GM21529 (cell line): ENCODE measurements at regions not wholly inside any gene's neighbourhood (a gene's known extent, or its start where the extent isn't known, plus 50 kb on each side); places are given as distances from the start of the nearest gene placed in this dataset.

Source experiments
- ATAC-seq: cut with Tn5 transposase; IDR thresholded peaks from one replicate; pipeline ENCODE4 v1.9.1; 2021; ENCODE audit not compliant: unreplicated experiment

DNA sequence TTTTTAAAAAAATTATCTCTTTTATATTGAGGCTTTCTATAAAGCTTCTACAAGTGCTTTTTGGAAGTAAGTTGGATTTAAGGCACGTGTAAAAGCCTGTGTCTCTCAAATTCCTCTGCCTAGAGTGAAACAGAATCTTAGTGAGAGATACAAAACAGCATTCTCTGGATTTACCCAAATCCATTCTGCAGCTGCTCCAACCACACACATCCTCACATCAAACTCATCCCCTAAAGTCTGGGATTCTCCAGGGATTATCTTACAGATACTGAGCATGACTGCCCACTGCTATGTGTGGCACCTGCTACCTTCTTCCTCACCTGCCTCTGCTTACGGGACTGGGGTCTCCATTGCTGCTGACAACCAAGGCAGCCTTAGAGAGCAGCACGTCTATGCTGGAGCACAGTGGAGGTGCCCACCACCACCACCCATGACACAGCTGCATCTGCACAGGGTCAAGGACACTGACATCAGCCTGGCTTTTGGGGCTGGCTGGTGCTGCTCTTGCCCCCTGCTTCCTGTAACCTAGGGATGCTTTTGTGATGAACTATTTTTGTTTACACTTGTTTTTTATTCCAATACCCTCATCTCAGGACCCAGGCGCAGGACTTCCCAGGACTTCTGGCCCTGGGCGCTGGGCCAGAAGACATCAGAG is 139.2 kb upstream of the NAMPT start:
- no peak for ATAC-seq

DNA sequence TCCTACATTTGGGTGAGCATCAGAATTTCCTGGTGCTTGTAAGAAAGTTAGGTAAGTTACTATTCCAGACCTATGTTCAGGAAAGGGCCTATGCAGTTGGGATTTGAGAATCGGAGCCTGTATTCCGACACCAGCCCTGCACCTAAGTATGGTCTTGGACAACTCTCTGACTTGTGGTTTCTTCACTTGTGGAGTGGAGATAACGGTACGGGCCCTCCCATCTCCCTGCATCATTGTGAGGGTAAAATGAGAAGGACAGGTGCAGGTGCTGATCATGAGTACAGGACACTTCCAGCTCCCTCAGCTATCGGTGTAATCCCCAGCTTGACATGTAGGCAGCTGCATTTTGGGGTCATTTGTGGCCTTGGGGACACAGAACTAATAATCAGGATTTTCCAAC is 138.3 kb upstream of the NAMPT start:
- ATAC-seq: no peak

DNA sequence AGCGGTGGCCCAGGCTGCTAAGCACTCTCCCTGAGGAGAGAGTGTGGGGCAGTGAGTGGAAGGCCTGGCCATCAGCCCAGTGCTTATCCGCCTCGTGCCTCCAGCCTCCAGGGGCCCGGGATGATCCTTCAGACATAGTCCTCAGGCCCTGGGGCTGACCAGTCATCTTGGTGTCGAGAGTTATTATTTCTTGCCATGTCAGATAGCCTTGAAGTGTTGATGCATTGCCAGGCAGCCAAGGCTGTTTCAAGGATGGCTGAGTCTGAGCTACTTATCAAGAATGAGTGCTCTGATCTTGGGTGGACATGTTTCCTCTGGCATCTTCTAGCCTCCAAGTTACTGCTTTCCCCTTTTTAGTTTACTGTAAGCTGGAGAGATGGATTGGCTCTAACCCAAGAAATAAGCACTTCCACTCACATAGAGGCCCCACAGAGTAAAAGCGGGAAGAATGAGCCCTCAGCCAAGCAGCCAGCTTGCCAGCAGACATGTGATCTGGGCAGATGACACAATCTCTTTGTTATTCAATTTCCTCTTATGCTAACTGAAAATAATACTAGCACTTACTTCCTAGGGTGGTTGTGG is 136.5 kb upstream of the NAMPT start:
- ATAC-seq: no peak

DNA sequence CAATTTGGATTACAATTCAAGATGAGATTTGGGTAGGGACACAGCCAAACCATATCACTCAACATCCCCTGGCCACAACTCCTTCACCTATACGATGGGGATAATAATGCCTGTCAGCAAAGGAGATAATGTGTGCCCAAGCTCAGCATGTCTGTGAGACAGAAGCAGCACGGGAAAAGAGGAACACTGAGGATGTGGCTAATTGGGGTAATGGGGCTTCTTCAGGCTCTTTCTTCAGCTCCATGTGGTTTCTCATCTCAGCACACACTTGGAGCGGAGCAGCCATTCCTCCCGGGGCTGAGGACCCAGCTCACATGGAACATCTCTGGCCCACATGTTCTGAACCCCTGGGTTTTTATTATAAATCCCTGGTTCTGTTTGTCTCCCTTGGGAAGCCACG is 136.0 kb upstream of the NAMPT start:
- no peak for ATAC-seq

DNA sequence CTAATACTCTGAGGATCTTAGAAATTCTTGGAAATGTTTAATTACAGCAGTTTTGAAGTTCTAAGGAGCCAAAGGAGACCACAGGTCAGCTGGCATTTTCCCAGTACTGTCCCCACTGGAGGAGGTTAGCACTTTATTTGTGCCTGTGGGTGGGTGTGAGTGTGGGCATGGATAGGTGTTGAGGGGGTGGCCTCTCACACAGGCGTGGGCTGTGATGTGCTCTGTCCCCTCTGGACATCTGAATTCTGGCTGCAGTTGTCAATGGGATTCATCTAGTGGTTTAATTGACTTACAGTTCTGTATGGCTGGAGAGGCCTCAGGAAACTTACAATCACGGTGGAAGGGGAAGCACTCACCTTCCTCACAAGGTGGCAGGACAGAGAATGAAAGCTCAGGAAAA is 135.4 kb upstream of the NAMPT start:
- ATAC-seq: no peak

DNA sequence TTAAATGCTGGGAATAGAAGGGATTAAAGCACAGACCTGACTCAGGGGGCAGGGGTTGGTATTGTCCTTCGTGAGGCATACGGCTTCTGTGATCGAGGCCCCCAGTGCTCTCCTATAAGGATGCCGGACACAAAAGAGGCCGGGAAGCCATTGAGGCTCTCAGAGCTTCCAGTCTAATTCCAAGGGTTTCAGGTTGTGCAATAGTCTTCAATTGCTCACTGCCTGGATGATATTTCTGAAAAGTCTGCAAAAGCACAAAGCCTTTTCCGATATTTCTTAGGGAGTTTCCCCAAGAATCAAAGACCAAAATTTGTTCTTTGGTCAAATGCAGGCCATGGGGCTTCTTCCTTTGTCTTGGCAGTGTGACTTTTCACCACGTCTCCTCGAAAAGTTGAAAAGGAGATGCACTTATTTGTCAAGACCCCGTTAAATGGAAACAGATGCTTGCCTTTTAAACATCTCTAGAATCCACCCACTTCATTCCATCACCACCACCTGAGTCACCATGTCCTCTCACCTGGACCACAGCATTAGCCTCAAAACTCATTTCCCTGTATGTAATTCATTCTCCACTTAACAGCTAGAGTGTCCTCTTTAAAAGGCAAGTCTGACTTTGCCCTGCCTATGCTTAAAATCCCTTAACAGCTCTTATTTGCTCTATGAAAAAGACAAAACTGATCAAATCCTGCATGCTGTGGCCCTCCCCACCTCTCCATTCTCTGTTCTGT is 134.8 kb upstream of the NAMPT start:
- ATAC-seq: no peak

DNA sequence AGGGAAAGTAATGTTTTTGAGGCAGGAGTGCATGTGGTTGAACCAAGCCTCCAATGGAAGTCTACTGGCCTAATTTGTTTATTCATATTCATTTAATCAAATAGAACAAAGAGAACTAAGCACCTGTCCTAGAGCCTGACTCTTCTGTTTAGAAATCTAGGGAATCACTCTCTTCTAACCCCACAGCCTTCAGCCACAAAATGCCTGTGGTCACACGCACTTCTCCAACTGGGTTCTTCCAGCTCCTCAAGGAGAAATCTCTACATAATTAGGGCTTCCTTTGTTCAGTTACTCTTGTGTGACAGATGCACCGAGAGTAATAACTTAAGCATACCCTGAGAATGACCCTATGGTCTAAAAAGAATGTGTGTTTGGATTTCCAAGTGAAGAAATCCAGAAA is 133.7 kb upstream of the NAMPT start:
- no peak for ATAC-seq

DNA sequence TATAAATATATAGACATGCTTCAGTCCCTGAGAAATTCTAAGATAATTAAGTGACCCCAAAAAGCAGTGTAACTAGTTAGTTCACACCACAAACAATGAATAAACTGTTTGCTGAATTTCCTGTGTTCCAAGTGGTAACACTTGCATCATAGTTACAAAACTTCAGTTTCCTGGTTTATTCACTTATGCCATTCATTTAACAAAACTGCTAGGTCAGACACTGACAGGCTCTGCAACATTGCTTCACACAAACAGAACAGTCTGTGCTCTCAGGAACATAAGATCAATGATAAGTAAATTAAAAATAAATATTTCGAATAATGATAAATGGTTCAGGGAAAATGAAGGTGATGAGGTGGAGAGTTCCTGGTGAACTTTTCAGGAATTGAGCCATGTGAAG is 133.3 kb upstream of the NAMPT start:
- no peak for ATAC-seq

DNA sequence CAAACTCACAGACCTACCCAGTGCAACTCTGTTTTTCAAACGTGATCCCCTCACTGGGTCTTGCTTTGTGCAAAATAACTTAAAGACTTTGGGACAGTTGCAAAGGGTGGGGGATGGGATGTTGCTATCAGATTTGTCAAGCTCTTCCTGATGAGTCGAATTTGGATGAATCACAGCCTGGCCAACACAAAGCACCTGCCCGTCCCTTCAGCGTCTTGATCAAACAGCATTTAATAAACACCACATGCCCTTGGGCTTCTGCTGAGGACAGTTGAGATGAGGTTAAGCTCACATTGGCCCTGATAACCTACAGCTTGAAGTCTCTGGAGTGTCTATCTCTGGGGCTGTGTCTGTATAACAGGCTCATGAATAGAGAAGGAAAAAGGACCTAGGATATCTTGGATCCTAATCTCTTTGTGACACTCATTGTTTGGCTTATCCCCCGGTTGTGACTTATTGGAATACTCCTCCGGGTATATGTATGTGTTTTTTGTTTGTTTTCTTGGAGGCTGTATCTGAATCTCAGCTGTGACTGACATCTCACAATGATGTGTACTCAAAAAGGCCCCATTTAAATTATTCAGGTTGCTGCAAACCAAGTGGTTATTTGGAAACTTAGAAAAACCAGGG is 132.6 kb upstream of the NAMPT start:
- no peak for ATAC-seq

DNA sequence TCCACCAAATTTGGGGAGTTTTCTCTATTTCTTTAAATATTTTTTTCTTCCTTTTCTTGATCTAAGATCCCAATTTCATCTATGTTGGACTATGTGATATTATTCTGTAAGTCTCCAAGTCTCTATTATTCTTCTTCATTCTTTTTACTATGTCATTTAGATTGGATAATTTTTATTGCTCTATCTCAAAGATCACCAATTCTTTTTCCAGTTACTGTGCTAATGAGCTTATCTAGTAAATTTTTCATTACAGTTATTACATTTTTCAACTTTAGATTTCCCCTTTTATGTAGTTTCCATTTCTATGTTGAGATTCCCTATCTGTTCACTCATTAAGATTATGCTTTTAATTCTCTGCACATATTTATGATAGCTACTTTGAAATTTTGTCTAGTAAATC is 131.6 kb upstream of the NAMPT start:
- no peak for ATAC-seq

DNA sequence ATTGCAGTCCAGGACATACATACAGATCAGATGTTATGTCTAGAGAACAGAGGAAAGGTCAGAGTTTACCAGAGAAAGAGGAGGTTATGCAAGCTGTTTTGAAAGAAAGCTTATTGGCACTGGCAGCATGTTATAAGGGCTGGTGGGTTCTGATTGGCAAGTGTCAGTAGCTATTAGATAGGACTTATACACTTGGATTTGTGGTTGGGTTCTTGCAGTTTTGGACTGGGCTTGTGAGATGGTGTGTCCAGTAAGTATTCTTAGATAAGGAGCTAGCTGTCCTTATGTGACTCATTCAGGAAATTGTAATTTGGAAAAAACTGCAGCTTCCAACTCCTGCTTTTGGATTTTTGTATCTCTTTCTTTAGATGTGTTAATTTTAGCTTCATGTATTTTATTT is 130.7 kb upstream of the NAMPT start:
- no peak for ATAC-seq

DNA sequence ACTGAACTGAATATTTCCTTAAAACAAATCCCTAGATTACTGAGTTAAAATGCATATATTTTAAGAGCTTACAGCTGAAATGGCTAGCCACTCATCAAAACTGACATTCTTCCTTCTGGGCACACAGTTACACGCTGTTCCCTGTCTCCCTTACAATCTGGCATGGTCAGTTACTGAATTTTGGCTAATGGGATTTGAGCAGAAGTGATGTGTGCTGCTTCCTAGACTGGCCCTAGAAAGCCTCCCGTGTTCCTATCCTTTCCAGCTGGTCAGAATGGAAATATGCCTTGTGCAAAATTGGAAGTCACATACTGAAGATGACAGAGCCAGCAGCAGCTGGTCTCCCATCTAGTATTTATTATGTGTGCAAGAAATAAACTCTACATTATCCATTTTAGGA is 128.7 kb upstream of the NAMPT start:
- no peak for ATAC-seq

DNA sequence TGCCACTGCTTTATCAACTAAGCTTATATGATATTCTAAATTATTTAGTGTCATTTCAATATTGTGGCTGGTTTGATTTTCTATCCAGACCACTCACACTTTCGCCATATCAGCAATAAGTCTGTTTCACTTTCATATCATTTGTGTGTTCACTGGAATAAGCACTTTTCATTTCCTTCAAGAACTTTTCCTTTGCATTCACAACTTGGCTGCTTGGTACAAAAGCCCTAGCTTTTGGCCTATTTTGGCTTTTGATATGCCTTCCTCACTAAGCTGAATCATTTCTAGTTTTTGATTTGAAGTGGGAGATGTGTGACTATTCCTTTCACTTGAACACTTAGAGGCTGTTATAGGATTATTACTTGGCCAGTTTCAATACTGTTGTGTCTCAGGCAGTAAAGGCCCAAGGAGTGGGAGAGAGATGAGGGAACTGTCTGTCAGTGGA is 120.9 kb upstream of the NAMPT start:
- no peak for ATAC-seq

DNA sequence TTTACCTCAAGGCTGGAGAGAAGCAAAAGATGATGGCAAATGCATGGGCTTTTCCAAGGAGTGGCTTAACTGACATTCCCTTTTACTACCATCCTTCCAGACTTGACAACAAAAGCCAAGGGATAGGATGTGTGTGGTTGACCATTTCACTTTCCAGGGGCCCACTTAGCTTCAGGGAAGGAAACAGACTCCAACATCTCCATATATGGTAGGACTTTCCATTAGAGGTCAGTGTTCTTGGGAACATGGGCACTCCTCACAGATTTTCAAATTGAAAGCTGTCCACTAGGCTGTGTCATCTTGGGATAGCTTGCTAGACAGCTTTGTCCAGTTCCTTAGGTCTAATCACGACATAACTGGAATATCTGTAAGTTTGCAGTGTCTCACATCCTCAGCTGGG is 118.1 kb upstream of the NAMPT start:
- ATAC-seq: no peak

DNA sequence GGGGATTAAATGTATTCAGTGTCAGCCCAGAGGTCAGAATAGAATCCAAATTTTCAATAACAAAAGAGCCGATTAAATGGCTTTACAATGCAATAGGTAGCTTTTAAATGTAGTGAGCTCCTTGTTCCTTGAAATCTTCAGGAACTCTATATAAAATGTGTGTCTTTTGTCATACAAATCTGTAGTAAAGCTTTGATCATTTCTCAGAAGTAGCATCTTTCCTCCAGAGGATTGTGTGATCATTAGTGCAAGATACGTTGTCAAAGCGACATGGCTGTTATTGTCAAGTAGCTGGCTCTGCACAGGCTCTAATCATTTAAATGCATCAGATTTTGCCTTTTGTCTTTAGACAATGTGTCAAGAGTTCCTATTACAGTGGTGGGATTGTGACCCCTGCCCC is 116.1 kb upstream of the NAMPT start:
- no peak for ATAC-seq

DNA sequence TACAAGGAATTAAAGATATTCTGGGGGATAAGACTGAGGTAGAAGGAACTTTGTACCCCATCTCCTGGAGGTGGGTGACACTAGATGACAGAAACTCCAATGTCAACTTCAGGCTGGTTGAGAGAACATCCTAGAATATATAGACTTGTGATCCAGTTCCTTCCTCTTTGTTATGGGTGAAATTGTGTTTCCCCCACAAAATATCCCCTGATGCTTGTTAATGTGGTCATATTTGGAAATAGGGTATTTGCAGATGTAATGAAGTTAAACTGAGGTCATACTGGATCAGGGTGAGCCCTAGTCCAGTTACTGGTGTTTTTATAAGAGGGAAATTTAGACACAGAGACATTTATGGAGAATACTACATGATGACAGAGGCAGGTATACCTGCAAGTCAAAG is 114.0 kb upstream of the NAMPT start:
- no peak for ATAC-seq

DNA sequence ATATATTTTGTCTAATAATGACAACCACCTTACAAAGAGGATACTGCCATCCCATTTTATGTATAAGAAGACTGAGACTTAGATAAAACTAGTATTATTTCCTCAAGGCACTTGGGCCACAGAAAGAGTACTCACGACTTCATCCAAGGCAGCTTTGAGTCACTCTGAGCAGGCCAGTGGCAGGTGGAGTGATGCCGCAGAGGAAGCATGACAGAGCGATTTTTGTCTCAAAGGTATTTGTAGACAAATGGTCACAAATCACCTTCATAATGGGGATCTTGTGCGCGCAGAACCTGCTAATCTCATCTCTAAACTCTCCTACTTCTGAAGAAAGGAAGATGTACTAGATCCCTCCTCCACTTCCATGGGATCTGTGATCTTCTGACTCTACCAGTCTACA is 113.2 kb upstream of the NAMPT start:
- no peak for ATAC-seq

DNA sequence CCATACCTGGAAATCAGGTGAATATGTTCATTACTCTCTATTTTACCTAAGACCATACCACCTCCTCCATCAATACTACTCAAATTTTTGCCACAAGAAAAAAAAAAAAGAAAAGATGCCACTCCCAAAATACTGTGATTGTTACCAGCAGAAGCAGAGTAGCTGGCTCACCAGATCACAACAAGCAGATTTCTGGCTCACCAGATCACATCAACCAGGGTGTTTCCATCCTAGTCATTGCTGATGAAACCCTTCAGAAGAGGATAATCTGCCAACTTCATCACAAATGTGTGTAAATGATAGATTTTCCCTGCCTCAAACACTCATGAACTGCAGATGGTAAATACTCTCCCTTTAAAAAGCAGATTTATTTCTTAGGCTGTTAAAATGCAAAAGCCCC is 109.7 kb upstream of the NAMPT start:
- ATAC-seq: no peak

DNA sequence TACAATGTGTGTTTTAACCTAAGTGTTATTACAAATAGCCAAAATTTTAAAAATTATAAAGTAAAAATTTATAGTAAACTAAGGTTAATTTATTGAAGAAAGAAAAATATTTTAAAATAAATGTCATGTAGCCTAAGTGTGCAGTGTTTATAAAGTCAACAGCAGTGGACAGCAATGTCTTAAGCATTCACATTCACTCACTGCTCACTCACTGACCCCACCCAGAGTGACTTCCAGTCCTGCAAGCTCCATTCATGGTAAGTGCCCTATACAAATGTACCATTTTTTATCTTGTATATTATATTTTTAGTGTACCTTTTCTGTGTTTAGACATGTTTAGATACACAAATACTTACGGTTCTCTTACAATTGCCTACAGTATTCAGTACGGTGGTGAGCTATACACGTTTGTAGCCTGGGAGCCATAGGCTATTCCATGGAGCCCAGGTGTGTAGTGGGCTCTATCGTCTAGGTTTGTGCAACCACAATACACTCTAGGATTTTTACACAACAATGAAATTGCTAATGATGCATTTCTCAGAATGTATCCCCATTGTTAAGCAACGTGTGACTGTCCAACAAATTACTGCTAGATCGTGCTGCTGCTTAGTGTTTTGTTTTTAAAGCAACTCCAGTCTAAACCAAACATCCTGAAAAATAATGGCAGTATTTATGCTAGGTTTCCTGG is 108.9 kb upstream of the NAMPT start:
- ATAC-seq: no peak

DNA sequence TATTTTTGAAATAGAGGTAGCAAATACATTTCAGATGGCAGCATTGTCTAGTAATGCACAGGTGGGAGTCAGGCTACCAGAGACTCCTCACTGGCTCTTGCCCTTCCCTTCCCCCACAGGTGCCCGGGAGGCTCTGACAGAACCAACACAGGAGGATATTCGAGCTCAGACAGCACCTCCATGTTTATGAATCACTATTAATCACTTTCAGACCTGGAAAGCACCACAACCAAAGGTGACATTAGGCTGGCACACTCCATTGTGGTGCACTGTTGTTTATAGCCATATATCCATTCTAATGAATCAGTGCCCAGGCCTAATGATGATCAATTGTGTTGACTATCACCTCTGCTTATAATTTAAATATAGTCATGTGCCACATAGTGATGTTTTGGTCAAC is 107.8 kb upstream of the NAMPT start:
- ATAC-seq: no peak

DNA sequence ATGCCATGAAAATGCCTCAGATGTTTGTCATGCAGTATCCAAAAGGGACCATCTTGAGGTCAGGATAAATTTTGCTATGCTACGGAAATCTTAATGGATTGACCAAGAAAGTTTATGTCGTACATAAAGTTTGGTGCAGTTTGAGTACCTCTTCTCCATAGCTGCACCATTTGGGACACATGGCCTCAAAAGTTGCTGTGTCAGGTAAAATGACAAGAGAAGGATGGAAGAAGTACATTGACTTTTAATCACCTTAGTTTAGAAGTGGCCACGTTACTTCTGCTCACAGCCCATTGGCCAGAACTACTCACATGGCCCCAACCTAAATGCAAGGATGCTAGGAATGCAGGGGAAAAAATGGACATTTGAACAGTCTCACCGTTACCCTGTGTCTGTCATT is 107.4 kb upstream of the NAMPT start:
- ATAC-seq: no peak

DNA sequence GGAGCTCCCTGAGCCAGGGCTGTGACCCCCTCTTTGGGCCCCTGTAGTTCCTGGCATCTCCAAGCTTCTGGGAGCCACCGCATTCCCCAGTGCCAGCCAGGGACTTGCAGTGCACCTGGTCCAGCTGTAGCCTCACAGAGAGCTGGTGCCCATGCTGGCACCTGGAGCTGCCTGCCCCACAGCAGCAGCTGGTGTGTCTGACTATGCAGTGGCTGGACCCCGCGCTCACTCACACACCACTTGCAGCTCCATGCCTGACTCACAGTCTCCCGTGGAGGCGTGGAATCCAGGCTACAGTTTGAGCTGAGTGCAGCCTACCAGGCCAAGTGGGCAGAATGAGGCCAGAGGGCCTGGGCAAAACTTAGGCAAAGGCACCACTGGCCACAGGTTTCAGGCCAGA is 102.2 kb upstream of the NAMPT start:
- ATAC-seq: no peak
